Astrocyte of the hippocampus (primary cell): ENCODE measurements at regions not wholly inside any gene's neighbourhood (a gene's known extent, or its start where the extent isn't known, plus 50 kb on each side); places are given as distances from the start of the nearest gene placed in this dataset.
"Not testable (repeated sequence)": the region's sequence is repeated elsewhere in the genome, so short reads cannot be mapped to it uniquely, and the experiment has no call there.

Experiments
- DNase-seq: peaks from one replicate; pipeline ENCODE4 v3.0.0; 2011; ENCODE audit warnings: low read depth, low spot score

DNA sequence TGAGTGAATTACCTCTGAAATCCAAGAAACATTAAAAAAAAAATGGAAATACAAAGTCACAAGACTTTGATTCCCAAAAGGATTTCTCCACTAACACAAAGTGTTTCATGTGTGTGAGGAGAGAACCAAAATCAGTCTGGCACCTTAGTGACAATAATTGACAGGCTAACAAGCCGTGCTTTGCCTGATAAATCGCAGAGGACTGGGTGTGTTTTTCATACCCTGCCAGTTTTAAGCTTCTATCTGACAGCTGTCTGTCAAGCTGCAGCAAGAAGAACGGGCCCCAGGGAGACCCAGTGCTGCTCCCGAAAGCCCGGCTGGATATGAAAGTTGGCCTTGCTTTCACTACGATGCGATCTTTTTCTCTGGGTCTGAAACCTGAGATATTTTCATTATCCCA is 101.6 kb upstream of the KCNK2 start:
- DNase-seq: no peak

DNA sequence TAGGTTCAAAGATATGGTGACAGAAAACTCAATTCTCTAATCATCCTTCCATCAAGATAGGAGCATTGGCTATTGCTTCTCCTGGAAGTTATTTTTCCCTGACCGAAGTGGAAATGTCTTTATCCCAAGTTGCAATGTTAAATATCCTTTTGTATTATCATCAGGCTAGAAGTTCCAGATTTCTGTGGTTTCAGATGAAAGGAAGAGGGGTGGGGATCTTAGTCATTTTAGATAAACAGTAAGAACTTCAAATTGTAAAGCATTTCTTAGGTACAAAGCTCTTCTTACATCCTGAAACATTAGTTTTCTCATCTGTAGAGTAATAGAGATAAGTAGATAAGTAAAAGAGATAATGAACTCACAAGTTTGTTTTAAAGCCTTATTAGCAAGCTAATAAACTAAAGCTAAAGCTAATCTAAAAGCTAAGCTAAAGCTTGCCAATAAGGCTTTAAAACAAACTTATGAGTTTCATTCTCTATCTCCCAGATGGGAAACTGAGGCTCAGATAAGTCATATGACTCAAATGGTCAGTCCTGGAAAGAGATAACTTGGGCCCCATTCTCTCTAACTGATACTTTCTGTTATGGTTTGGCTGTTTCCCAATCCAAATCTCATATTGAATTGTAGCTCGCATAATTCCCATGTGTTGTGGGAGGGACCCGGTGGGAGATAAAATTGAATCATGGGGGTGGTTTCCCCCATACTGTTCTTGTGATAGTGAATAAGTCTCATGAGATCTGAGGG is 99.2 kb upstream of the KCNK2 start:
- DNase-seq: peak; percentile 60

DNA sequence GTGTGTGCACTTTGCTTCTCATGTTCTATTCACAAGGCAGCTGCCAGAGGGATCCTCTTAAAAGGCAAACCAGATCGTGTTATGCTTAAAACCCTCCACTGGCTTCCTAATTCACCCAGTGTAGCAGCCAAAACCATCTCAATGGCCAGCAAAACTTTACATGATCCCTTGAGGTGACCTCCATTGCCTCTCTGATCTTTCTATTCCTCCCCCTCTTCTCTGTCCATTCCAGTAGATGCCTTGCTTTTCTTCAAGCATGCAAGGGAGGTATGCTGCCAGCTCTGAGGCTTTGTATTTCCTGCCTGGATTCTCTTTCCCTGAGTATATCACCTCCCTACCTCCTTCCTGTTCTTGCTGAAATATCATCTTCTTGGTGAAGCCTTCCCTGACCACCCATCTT is 93.2 kb upstream of the KCNK2 start:
- peak; percentile 53 for DNase-seq

DNA sequence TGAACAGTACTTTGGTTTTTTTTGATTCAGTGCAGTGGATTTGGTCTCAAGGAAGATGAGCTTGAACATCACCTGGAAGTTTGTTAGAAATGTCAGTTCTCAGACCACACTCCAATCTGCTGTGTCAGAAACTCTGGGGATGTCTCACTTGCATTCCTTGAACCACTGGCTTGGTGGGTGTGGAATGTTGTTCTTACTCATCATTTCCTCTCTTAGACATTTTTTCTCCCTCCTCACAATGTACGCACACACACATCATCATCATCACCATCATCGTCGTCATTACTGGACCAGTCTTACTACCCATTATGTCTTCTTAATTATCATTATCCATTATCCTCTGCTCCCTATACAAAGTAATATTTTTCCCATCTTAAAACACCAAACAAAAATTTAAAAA is 91.9 kb upstream of the KCNK2 start:
- peak; percentile 69 for DNase-seq

DNA sequence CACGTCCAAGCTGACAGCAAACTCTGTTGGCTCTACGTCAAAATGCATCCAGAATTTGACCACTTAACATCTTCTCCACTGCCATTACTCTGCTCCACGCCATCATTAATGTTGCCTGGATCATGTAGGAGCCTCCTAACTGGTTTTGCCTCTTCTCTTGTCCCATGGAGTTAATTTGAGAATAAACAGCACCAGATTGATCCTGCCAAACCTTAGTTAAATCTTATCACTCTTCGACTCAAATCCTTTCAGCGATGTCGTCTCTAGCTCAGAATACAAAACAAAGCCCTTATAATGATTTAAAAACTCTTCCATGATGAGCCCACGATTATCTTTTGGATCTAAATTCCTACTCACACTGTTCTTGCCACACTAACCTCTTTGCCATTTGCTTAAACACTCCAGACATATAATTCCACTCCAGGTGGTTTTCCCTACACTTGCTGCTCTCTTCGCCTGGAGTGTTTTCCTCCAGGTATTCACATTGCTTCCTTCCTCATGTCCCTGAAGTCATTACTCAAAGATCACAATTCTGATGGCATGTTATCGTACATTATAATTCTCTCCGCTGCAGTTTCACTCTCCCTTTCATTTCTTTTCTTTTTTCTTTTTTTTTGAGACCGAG is 90.7 kb upstream of the KCNK2 start:
- no peak for DNase-seq

DNA sequence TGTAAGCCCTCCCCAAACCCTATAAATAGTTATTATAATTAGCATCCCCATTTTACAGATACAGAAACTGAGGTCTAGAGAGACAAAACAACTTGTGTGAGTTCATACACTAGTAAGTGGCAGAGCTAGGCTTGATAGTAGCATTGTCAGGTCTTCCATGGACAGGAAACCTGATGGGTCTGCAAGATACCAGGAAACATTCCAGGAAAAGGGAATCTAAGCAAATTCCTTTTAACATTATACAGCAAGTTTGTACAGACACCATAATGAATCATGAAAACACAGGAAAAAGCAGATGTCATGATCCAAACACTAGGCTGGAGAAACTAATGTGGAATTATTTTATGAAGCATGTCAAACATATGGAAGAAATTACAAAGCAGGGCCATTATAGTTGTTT is 89.1 kb upstream of the KCNK2 start:
- DNase-seq: no peak

DNA sequence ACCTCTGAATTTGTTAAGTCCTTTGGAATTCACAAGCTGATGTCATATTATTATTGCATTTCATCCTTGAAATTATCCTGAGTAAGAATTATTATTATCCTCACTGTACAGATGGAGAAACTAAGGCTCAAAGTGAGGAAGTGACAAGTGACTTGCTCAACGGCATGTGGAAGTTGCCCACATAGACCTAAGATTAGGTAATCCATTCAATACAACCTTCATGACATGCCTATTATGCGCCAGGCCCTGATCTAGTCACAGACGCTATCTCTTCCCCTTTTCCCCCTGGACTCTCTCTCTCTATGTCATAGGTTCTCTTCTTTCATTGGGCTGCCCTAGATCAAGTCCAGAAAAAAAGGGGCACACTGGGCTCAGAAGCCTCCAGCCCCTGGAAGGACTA is 84.9 kb upstream of the KCNK2 start:
- DNase-seq: no peak

DNA sequence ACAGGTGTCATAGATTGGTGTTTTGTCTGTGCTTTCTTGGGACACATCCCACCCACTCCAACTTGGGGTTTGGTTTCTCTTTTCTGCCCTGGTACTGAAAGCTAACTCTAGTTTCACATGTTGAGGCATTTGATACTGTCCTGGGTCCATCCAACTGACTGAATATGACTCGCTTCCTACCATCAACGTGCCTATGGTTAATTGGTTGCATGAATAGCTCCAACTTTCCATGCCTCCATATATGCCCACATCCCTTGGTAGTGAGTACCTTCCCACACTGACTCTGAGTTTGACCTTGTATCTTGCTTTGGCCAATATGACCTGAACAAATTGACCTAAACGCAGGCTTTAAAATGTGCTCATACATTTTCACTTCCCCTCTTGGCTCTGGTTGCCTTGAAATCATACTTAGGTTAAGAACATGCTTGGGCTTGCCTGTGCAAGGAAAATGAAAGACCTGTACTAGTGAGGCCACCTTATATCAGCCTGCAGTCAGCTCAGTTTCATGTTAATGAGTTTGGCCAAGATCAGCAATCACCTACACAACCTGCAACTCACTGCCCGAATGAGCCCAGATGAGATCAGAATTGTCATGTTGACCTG is 81.0 kb upstream of the KCNK2 start:
- peak; percentile 72 for DNase-seq

DNA sequence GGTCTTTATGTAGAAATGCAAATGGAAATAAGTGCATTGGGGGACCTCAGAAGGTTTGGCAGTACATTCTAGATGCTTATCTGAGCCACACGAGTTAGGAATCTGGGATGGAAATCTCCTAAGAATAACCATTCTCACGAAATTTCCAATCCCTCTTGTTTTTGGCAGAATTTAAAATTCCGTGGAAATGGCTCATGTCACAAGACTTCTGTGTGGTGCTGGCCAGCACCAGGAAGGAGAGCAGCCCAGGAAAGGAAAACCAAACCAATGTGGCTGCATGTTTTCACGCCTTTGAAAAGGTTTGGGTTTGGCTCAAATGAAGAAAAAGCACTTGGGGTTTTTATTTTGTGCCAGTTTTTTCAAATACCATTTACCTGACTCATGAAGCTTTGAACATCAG is 80.1 kb upstream of the KCNK2 start:
- DNase-seq: peak; percentile 98

DNA sequence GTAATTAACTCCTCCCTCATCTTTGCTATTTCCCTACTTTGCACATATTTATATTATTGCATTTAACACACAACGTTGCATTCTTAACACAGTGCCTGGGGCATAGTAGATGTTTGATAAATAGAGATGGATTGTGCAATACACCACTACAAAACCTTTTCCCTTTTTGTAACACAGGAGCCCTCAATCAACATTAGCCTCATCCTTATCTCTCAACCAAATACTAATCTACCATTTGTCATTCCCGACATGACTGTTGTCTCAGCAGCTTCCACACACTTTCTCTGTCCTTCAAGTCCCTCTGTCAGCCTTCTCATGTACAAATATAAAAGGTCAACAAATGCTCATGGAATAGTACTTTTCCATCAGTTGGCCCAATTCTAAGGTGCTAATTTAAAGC is 78.9 kb upstream of the KCNK2 start:
- DNase-seq: no peak

DNA sequence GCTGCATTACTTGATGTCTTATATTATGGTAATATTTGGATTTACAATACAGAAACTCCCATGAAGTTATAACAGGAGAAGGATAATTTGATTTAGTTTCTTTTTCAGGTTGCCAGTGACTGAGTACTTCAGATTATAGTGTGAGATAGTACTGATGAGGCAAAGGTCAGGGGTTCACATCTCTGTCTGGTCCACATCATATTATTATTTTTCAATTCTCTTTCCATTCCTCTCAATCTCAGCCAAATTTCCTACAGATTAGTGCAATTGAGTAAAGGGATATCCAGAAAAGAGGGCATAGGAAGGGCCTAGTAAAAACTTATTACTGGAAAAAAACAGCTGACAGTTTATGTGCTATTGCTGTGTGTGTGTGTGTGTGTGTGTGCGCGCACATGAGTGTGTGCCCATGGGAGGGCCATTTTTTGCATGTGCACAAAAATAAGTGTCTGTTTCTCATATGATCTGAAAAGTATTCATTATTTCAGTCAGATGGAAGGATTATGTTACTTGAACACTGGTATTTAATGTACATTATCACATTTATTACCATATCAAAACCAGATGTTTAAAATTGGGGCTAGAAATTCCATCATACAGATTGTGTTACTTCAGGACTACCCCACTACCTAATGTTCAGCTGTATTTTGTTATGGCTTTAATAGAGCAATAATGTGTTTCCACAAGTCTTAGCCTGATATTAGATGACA is 78.3 kb upstream of the KCNK2 start:
- no peak for DNase-seq

DNA sequence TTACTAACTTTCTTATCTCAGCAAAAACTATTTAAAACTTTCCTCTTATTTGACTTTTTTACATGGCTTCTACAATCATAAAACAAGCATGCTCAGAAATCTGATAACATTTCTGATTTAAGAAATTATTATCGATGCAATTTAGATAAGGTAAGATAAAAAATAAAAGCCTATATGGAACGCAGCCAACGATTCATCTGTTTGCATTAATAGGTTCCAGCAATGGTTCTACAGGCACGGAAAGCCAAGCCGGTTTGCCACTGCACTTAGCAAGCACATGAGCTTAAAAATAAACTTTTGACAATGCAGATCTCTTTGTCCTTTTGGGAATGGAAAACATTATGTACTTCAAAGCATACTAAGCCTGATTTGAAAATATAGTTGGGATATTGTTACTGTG is 77.5 kb upstream of the KCNK2 start:
- DNase-seq: peak; percentile 28

DNA sequence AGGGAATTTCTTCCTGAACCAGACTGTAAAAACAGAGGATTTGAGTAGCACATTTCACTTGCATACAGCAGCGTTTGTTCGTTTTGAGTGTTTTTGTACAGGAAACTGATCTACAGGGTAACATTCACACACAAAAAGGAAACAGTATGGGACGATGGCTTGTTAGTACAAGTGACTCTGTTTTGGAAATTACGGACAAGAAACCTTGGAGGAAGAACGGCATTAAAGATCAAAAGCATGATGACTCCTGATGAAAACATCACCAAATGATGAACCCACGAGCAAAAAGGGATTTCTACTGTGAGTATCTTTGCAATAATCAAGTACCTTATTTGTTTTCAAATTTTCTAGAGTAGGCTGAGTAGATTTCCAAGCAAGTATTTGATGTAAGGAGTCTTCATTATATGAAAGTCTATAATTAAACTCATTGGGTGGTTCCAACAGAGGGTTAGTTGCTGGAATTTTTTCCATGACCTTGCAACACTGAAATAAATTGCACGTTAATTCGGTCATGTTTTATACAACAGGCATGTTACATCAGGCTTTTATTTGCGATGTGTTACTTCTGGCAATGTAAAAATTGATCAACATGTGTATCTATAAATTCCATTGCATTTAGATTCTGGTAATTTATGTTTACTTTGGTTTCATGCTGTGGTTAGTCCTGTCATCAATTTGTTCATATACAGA is 76.7 kb upstream of the KCNK2 start:
- no peak for DNase-seq

DNA sequence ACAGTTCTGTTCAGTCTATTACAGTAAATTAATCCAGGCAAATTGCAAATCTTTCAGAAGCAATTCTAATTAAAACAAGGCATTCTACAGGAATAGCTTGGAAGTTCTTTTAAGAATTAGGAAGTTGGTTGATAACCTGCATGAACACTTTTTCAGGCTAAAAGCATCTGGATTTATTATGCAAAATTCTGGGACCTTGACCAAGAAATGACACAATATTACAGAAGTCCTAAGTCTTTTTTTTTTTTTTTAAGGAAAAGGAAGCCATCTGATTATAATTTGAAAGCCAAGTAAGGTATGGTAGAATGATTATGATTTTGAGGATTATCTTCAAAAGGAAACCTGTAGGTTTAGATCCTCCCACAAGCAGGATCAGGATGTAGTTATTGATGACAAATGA is 74.7 kb upstream of the KCNK2 start:
- no peak for DNase-seq

DNA sequence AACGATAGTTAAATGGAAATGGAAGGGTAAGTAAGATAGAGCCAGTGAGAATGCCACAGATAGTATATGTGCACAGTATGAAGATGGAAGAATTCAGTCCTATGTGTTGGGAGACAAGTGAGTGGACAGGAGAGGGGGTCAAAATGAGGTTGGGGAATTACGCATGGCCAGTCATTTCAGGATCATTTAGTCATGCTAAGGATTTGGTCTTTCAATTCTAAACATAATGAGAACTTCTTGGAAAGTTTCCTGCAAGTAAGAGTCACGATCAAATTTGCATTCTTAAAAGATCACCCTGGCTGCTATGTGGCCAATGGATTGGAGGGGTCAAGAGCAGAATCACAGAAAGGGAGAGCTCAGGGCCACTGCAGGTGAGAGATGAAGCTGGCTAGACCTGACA is 64.0 kb upstream of the KCNK2 start:
- DNase-seq: peak; percentile 77

DNA sequence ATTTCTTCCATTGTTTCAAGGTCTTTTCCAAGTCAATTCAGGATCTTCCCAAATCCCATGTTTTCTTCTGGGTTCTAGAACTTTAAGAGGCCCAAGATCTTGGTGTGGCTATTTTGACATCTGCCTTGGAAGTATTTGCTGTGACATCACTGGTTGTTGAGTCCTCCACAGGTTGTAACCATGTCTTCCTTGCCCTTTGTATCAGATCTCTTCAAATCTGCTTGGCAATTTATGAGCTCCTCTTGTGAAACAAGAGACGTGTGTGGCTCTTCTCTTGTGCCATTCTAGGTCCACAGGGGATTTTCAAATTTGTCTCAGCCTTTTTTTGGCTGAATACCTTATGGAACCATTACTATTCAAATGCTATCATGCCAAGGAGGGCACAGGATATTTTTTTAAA is 60.3 kb upstream of the KCNK2 start:
- no peak for DNase-seq

DNA sequence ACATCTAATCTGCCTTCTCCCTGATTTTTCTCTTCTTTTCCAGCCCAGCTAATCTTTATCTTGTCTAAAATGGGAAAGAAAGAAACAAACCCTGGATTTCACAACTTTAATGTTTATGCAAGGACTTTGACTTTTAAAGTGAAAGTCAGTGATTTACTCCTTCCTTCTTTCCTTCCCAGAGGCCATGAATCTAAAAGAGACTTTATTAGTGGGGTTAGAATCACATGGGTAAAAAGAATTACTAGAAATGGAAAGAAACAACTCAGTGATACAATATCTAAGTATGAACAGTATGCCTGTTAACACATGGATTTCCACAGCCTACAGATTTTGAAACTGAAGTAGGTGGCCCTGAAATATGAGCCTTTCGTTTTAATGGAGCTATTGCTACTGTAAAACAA is 59.8 kb upstream of the KCNK2 start:
- no peak for DNase-seq

DNA sequence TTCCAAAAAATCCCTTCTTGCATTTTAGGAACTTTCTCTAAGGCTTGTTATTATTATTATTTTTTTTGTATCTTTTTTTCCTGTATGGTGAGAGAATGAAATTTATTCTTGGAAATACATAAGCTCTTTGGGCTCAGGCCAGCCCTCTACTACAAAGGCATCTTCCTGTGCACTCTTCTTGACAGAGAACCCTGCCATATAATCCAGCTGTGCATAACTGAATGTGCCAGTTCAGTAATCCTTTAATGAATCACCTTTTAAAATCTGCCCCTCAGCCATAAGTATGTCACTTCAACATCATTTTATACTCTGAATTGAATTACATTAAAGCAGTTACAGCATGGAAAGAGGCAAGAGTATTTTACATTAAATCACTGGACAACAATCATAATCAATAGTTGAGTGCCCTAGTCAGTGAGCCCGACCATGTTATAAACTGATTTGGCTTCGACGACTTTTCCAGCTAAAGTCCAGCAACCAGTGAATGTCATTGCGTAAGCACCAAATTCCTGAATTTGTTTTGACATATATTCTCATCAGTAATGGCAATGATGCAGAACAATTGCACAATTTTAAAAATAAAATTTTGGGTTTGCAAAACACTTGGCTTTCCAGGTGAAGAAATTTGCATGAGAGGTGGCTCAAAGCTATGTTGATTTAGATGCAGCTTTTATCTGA is 59.2 kb upstream of the KCNK2 start:
- DNase-seq: no peak

DNA sequence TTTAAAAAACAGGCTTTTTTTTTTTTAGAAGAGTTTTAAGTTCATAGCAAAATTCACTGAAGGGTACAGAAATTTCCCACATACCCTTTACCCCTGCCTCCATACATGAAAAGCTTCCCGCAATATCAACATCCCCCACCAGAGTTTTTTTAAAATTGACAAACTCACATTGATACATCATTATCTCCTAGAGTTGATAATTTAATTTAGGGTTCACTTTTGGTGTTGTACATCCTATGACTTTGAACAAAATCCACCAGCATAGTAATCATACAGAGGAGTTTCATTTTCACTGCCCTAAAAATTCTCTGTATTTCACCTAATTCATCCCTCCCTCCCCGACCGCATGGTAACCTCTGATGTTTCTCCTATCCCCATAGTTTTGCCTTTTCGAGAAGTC is 53.6 kb upstream of the KCNK2 start:
- DNase-seq: no peak

DNA sequence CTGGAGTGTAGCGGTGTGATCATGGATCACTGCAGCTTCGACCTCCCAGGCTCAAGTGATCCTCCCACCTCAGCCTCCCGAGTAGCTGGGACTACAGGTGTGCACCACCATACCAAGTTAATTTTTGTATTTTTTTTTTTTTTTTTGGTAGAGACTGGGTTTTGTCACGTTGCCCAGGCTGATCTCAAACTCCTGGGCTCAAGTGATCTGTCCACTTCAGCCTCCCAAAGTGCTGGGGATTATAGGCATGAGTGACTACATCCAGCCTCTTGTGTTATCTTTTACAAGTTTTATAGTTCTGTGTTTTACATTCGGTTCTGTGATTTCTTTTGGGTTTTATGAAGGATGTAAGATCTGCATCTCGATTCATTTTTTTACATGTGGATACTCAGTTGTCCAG is 52.0 kb upstream of the KCNK2 start:
- DNase-seq: not testable (repeated sequence)

DNA sequence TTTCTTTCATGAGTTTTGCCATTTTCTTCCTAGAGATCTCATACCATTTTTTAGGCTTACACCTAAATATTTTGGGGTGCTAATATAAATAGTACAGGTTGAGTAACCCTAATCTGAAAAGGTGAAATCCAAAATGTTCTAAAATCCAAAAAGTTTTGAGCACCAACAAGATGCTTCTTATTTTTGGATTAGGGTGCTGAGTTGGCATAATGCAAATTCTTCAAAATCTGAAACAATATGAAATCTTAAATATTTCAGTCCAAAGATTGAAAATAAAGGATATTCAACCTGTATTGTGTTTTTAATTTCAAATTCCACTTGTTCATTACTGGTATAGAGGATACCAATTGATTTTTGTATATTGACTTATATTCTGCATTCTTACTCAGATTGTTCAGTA is 51.1 kb upstream of the KCNK2 start:
- no peak for DNase-seq
